ENCODE measurements at regions not wholly inside any gene's neighbourhood (a gene's known extent, or its start where the extent isn't known, plus 50 kb on each side); places are given as distances from the start of the nearest gene placed in this dataset.

DNA sequence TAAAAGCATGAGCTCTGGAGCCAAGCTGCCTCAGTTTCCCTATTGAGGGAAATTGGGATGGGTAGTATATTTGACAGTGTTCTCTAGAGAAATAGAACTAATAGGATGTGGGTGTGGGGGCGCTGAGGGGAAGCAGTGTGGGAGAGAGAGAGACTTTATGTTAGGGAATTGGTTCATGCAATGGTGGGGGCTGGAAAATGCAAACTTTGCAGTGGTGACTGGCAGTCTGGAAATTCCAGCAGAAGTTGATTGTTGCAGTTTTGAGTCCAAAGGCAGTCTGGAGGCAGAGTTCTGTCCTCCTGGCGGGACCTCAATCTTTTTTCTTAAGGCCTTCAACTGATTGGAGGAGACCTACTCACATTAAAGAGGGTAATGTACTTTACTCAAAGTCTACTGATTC lies 59.4 kb upstream of the SYT13 start (continued):
- TF ChIP-seq CREB3 (CRISPR knock-in tag; IDR thresholded peaks at IDR 0.05) (no peak), YEATS4 (CRISPR knock-in tag; IDR thresholded peaks at IDR 0.05; ENCODE audit: borderline replicate concordance) (no peak)

DNA sequence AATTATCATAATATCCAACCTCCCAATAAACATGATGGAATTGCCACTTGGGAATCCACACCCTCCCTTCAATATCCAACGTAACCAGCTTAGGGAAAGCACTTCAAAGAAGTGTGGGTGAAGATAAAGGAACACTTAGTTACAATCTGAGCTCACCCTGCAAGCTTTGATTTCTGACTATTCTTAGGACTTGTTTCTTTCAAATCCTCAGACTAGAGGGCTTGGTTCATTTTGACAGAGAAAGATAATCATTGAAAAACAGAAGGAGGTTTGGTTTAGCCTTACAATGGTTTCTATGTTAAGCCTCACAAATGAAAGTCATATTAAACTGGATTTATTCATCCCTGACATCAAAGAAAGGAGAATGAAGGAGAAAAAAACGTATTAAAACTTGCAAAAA lies 57.9 kb upstream of the SYT13 start:
- CTCF ChIA-PET (ENCODE audit: low intra/inter-chr PET ratio, low total read pairs): no interaction called here
- Histone ChIP-seq H3K27ac (ENCODE audit: extremely low read length, insufficient read depth, low read length) (no peak overlapping the region), H3K27me3 (ENCODE audit: control insufficient read depth in 1 of 2, insufficient read depth in 2 of 2, low read length in 2 of 2) (peaks cover 0 to 8% of the 10 kb centered on the region in 2 experiments; a peak in 2 of 5 replicates), H4K20me1 (ENCODE audit: insufficient read depth, low read length) (no peaks in the 10 kb centered on the region), H2AFZ (ENCODE audit: low read length) (no peak overlapping the region), H3K4me1 (ENCODE audit: insufficient read depth, low read length) (no peaks in the 10 kb centered on the region), H3K9ac (ENCODE audit: insufficient read depth, low read depth, low read length) (no peak overlapping the region), H3K9me3 (ENCODE audit: low read length) (no peaks in the 10 kb centered on the region), H3K4me3 (replicated peaks in 1 of 3; ENCODE audit: insufficient read depth in 1 of 3, low read depth in 2 of 3, low read length in 3 of 3) (no peak overlapping the region), H3K79me2 (ENCODE audit: insufficient read depth, low read length) (no peaks in the 10 kb centered on the region), H3K36me3 (replicated peaks in 1 of 2; ENCODE audit: control insufficient read depth in 1 of 2, insufficient read depth in 2 of 2, low read length in 2 of 2) (peaks cover 0 to 1% of the 10 kb centered on the region in 2 experiments; a peak in 1 of 5 replicates), H3K4me2 (ENCODE audit: low read depth, low read length) (no peak overlapping the region)
- FAIRE-seq (no peak), DNase-seq (ENCODE audit: low spot score) (no peak), ATAC-seq (no peak)
- POLR2A ChIA-PET: no interaction called here
- no peak for TF ChIP-seq ZNF724P (CRISPR knock-in tag; IDR thresholded peaks at IDR 0.05; ENCODE audit: borderline replicate concordance)
- WGBS (ENCODE audit: low lambda C conversion rate): 0% methylated on average over 2 of the region's 2 CpGs
- intact Hi-C loops (cut with micrococcal nuclease; ENCODE audit: unreplicated experiment) (no loop called here), in situ Hi-C loops (cut with HindIII; ENCODE audit: extremely low pct_ligation_motif_present, low pct_unique_long_range_greater_than_20kb) (no loop called here)
- no TSS peak for BruUV-seq (replicated peaks)

DNA sequence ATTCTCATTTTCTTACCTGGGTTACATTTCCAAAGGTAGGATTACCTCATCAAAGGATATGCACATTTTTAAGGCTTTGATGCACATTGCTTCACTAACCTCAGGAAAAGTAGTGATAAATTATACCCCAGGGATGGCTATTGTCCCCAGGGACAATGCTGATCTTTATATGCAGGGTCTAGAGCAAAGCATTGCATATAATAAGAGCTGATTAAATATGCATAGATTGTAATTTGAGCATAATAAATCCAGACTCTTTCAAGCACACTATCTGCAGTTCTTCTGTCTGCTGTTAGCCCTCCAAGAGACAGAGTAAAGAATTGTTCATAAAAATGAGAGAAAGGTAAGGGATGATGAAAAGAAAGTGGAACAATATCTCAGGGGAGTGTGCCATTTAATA lies 57.3 kb upstream of the SYT13 start:
- Histone ChIP-seq H3K4me3 (replicated peaks in 1 of 3; ENCODE audit: insufficient read depth in 1 of 3, low read depth in 2 of 3, low read length in 3 of 3) (no peak overlapping the region), H3K27ac (ENCODE audit: extremely low read length, insufficient read depth, low read length) (no peak overlapping the region), H3K4me2 (ENCODE audit: low read depth, low read length) (no peak overlapping the region), H3K27me3 (ENCODE audit: control insufficient read depth in 1 of 2, insufficient read depth in 2 of 2, low read length in 2 of 2) (peaks cover 0 to 13% of the 10 kb centered on the region in 2 experiments; a peak in 2 of 5 replicates), H2AFZ (ENCODE audit: low read length) (no peak overlapping the region), H3K79me2 (ENCODE audit: insufficient read depth, low read length) (no peaks in the 10 kb centered on the region), H3K9ac (ENCODE audit: insufficient read depth, low read depth, low read length) (no peak overlapping the region), H3K9me3 (ENCODE audit: low read length) (no peaks in the 10 kb centered on the region), H3K36me3 (replicated peaks in 1 of 2; ENCODE audit: control insufficient read depth in 1 of 2, insufficient read depth in 2 of 2, low read length in 2 of 2) (peaks cover 0 to 1% of the 10 kb centered on the region in 2 experiments; a peak in 1 of 5 replicates), H3K4me1 (ENCODE audit: insufficient read depth, low read length) (no peaks in the 10 kb centered on the region), H4K20me1 (ENCODE audit: insufficient read depth, low read length) (no peaks in the 10 kb centered on the region)
- FAIRE-seq (no peak), ATAC-seq (no peak), DNase-seq (ENCODE audit: low spot score) (no peak)
- in situ Hi-C loops (cut with HindIII; ENCODE audit: extremely low pct_ligation_motif_present, low pct_unique_long_range_greater_than_20kb) (no loop called here), intact Hi-C loops (cut with micrococcal nuclease; ENCODE audit: unreplicated experiment) (no loop called here)
- POLR2A ChIA-PET: no interaction called here
- no TSS peak for BruUV-seq (replicated peaks)
- CTCF ChIA-PET (ENCODE audit: low intra/inter-chr PET ratio, low total read pairs): no interaction called here
- TF ChIP-seq ZNF33A (CRISPR knock-in tag; IDR thresholded peaks at IDR 0.05; ENCODE audit: borderline replicate concordance) (no peak), SRSF1 (optimal IDR thresholded peaks at IDR 0.05; ENCODE audit: low read depth, low read length) (no peak), ETV5 (CRISPR knock-in tag; IDR thresholded peaks at IDR 0.05; ENCODE audit: borderline replicate concordance) (no peak), RFX5 (IDR thresholded peaks at IDR 0.05; ENCODE audit: low read depth, low read length) (no peak), ZNF546 (CRISPR knock-in tag; conservative IDR thresholded peaks at IDR 0.05) (no peak), SP140L (CRISPR knock-in tag; IDR thresholded peaks at IDR 0.05; ENCODE audit: borderline replicate concordance) (no peak), CENPT (CRISPR knock-in tag; IDR thresholded peaks at IDR 0.05; ENCODE audit: low read depth) (no peak), ZFP90 (CRISPR knock-in tag; IDR thresholded peaks at IDR 0.05; ENCODE audit: borderline replicate concordance) (no peak), ZNF543 (CRISPR knock-in tag; IDR thresholded peaks at IDR 0.05) (no peak), PRMT3 (CRISPR knock-in tag; IDR thresholded peaks at IDR 0.05; ENCODE audit: borderline replicate concordance, low read depth) (no peak)
- TF ChIP-seq, protein P1, sequence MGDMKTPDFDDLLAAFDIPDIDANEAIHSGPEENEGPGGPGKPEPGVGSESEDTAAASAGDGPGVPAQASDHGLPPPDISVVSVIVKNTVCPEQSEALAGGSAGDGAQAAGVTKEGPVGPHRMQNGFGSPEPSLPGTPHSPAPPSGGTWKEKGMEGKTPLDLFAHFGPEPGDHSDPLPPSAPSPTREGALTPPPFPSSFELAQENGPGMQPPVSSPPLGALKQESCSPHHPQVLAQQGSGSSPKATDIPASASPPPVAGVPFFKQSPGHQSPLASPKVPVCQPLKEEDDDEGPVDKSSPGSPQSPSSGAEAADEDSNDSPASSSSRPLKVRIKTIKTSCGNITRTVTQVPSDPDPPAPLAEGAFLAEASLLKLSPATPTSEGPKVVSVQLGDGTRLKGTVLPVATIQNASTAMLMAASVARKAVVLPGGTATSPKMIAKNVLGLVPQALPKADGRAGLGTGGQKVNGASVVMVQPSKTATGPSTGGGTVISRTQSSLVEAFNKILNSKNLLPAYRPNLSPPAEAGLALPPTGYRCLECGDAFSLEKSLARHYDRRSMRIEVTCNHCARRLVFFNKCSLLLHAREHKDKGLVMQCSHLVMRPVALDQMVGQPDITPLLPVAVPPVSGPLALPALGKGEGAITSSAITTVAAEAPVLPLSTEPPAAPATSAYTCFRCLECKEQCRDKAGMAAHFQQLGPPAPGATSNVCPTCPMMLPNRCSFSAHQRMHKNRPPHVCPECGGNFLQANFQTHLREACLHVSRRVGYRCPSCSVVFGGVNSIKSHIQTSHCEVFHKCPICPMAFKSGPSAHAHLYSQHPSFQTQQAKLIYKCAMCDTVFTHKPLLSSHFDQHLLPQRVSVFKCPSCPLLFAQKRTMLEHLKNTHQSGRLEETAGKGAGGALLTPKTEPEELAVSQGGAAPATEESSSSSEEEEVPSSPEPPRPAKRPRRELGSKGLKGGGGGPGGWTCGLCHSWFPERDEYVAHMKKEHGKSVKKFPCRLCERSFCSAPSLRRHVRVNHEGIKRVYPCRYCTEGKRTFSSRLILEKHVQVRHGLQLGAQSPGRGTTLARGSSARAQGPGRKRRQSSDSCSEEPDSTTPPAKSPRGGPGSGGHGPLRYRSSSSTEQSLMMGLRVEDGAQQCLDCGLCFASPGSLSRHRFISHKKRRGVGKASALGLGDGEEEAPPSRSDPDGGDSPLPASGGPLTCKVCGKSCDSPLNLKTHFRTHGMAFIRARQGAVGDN (CRISPR knock-in tag; IDR thresholded peaks at IDR 0.05): no peak
